ENCODE measurements at regions not wholly inside any gene's neighbourhood (a gene's known extent, or its start where the extent isn't known, plus 50 kb on each side); places are given as distances from the start of the nearest gene placed in this dataset.

DNA sequence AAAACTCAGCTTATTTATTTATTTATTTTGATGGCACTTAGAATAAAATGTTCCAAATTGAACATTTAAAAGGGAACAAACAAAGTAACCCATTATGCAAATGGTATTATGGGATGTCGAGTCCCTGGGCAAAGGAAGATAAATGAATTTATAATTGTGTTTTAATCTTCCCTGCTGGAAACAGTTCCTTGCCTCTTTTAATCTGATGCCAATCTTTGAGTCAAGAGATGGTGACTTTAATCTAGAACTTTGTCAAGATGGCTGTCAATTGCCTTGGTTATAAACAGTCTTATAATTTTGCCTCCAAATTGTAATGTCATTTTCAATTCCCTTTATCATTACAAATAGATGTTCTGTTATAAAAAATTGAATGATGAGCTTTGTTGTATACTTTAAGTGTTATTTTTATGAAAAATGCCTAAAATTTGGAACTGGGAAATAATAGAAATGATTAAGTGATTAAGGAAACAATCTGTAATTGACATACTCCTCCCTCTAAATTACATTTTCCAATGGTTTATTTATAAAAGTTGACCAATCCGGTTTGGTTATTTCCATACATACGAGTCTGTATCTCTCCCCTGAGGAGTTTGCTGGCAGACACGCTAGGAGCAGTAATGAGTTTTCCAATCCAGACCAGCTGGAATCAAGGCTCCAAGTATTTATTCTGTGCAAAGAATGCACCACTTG lies 134.9 kb upstream of the FRMD6 start:
- H3K4me3 ChIP-seq (ENCODE audit: low read depth, low read length): no peak overlapping the region
- TF ChIP-seq, protein P1, sequence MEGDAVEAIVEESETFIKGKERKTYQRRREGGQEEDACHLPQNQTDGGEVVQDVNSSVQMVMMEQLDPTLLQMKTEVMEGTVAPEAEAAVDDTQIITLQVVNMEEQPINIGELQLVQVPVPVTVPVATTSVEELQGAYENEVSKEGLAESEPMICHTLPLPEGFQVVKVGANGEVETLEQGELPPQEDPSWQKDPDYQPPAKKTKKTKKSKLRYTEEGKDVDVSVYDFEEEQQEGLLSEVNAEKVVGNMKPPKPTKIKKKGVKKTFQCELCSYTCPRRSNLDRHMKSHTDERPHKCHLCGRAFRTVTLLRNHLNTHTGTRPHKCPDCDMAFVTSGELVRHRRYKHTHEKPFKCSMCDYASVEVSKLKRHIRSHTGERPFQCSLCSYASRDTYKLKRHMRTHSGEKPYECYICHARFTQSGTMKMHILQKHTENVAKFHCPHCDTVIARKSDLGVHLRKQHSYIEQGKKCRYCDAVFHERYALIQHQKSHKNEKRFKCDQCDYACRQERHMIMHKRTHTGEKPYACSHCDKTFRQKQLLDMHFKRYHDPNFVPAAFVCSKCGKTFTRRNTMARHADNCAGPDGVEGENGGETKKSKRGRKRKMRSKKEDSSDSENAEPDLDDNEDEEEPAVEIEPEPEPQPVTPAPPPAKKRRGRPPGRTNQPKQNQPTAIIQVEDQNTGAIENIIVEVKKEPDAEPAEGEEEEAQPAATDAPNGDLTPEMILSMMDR (IDR thresholded peaks at IDR 0.05; ENCODE audit: borderline replicate concordance, insufficient read depth, low read depth, low read length): no peak

DNA sequence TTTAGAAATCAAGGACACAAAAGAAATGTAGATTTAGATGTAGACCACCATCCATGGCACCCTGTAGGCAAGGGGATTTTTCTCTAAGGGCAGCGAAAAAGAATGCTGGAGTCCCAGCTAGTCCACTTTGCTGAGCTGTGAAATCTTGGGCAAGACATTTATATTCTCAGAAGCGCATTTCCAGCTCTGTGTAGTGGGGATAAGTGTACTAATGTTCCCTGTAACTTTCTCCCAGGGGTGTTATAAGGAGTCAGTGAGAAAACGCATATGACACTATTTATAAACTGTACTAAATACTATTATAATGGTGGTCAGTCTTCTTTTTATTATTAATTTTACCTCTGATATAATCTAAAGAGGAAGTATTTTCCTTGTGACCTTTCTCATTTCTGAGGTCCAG lies 133.4 kb upstream of the FRMD6 start:
- no peak overlapping the region for H3K4me3 ChIP-seq (ENCODE audit: low read depth, low read length)
- TF ChIP-seq, protein P1 (IDR thresholded peaks at IDR 0.05; ENCODE audit: borderline replicate concordance, insufficient read depth, low read depth, low read length): no peak

- TF ChIP-seq, protein P1 (IDR thresholded peaks at IDR 0.05; ENCODE audit: borderline replicate concordance, insufficient read depth, low read depth, low read length): no peak
- no peak overlapping the region for H3K4me3 ChIP-seq (ENCODE audit: low read depth, low read length)
These were observed 133.0 kb upstream of the FRMD6 start for GRCh38 chr14:51518711-51519110.

GRCh38 chr14:51520087-51520486 lies 131.6 kb upstream of the FRMD6 start:
- TF ChIP-seq, protein P1 (IDR thresholded peaks at IDR 0.05; ENCODE audit: borderline replicate concordance, insufficient read depth, low read depth, low read length): no peak
- no peak overlapping the region for H3K4me3 ChIP-seq (ENCODE audit: low read depth, low read length)

DNA sequence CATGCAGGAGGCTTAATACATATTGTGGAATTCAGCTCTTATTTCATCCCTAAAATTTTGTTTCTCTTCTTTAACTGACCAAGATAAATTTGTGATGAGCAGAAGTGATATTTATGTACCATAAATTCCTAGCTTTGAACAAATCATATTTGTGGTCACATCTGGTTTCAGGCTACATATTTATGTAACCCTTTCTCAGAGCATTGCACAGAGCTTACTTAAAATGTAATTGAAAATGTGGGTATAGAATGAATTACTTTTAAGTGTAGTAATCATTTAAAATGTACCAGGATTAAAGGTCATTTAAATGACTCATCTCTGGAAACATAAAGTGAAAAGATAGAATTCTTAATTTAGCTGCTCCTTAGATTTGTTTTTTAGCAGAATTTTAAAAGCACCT lies 129.9 kb upstream of the FRMD6 start:
- no peak overlapping the region for H3K4me3 ChIP-seq (ENCODE audit: low read depth, low read length)
- TF ChIP-seq, protein P1 (IDR thresholded peaks at IDR 0.05; ENCODE audit: borderline replicate concordance, insufficient read depth, low read depth, low read length): no peak

DNA sequence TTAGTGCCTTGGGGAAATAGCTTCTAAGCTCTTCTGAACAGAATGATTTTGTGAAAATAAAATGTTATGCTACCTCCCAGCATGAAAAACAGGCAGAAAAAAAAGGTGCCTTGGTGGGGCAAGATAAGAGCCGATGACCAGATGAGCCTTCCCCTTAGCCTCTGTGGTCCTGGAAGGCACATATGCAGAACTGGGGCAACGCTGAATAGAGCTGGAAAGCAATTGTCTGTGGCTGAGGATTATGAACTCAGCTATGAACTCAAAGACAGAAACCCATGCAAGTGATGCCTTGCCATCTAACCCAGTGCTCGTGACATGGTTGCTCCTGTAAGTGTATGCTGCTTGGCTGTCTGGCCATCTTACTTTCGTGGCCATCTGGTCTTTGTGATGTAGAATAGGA lies 128.5 kb upstream of the FRMD6 start:
- TF ChIP-seq, protein P1 (IDR thresholded peaks at IDR 0.05; ENCODE audit: borderline replicate concordance, insufficient read depth, low read depth, low read length): no peak
- H3K4me3 ChIP-seq (ENCODE audit: low read depth, low read length): no peak overlapping the region

GRCh38 chr14:51525739-51526138 lies 126.0 kb upstream of the FRMD6 start:
- H3K4me3 ChIP-seq (ENCODE audit: low read depth, low read length): no peak overlapping the region
- TF ChIP-seq, protein P1 (IDR thresholded peaks at IDR 0.05; ENCODE audit: borderline replicate concordance, insufficient read depth, low read depth, low read length): no peak

Data from GM12875 (cell line).